Kasumi-1 (cell line): ENCODE measurements at regions not wholly inside any gene's neighbourhood (a gene's known extent, or its start where the extent isn't known, plus 50 kb on each side); places are given as distances from the start of the nearest gene placed in this dataset.
"Not testable (repeated sequence)": the region's sequence is repeated elsewhere in the genome, so short reads cannot be mapped to it uniquely, and the experiment has no call there.

ENCODE experiments used
- DNase-seq, 2 experiments: peaks; one replicate each; lab custom pipeline; 2025; lab: John Stamatoyannopoulos, UW

- no peak for DNase-seq
These were observed 119.7 kb downstream of the ACAA2 start for GRCh38 chr18:49693717-49694005.

DNA sequence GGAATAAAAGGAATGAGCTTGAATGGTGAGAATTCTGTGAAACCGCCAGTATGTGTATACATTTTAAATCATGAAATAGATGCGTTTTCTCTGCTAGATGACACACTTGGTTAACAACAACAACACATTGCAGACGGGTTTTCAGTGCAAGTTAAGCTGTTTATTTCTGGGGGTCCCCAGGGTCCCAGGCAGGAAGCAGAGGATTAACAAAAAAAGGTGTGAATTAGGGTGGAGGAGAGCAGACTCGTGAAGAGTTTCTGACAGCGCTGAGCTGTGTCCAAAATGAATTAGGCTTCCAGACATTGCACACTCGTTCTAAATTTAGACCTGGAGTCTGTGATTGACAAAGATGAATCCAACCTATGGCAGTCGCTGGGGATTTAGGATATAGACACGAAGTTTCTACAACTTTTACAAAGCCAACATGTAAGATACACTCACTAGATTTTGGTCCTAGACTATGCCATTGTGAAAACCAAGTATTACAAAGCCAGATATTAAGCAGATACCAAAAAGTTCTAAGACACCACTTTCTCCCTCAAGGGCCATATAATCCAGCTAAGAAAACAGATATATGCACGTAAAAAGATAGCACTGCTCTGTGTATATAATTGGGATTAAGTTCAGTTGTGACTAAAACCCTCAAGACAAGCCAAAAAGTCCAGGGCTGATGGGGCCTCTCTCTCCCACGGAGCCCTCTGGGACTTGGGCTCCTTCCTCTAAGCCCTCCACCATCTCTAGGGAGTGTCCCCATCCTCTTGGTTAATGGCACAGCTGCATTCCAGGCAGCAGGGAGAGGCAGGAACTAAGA, 120.2 kb downstream of the ACAA2 start:
- DNase-seq: no peak

DNA sequence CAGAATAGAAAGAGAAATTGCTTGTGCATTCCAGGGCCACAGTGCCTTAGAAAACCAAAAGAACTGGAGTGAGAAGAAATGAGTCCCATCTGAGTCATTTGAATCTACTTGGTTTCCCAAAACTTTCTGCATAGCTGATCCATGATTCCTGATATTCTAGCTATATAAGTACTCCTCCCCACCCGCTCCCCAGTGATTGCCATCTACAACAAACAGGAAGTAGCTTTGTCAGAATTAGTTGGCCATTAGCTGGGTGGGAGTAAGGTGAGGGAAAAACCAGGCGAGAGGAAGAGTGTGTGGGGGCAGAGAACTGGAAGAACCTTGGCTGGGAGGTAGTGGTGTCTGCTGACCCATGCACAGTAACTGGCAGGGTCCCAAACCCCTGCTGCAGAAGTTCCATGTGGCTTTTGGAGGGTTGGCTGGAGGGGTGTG, 122.1 kb downstream of the ACAA2 start:
- no peak for DNase-seq

- DNase-seq: no peak
These were observed 123.0 kb downstream of the ACAA2 start for GRCh38 chr18:49690312-49690711.

- no peak for DNase-seq
These were observed 123.5 kb downstream of the LIPG start for GRCh38 chr18:49685231-49685942.

DNA sequence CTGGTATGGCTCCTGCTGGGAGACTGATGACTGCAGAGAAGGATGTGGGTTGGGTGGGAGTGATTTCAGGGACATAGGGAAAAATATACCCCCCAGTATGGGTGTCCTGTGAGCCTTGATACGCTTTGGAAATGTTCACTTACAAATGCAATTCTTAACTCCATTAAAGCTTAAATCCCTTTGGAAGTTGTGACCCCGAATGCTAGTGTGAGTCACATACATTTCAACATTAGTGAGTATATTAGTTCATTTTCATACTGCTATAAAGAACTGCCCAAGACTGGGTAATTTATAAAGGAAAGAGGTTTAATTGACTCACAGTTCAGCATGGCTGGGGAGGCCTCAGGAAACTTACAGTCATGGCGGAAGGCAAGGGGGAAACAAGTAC, 120.9 kb downstream of the LIPG start:
- not testable (repeated sequence) for DNase-seq

DNA sequence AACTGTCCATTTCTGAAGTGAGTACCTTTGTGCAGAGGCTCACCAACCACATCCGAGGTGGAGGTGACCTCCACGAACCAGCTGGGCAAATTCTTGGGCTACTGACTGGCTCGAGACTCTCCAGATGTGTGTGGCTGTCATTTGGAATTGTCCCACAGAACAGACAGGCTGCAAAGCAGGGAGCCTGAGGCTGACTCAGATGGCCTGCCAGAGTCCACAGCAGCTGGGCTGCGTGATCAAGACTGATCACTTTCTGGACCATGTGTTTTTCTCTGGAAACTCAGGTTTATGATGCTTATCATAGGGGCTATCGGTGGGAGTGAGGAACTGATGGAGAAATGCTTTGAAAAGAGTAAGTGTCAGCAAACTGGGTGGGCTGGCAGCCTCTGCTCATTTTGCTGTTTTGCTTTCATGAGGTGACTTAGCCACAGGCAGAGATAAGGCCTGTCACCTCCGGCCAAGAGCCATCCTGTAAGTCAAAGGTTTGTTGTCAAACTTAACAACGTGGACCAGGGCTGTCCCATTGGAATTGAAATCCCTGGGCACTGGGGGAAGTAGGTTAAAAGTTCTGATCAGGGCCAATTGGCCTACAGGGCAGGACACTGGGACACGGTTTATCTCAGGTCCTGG, 120.4 kb downstream of the LIPG start:
- DNase-seq: no peak

- DNase-seq: no peak
These were observed 119.5 kb downstream of the LIPG start for GRCh38 chr18:49681387-49681786.

- no peak for DNase-seq
These were observed 116.6 kb downstream of the LIPG start for GRCh38 chr18:49678440-49678839.

DNA sequence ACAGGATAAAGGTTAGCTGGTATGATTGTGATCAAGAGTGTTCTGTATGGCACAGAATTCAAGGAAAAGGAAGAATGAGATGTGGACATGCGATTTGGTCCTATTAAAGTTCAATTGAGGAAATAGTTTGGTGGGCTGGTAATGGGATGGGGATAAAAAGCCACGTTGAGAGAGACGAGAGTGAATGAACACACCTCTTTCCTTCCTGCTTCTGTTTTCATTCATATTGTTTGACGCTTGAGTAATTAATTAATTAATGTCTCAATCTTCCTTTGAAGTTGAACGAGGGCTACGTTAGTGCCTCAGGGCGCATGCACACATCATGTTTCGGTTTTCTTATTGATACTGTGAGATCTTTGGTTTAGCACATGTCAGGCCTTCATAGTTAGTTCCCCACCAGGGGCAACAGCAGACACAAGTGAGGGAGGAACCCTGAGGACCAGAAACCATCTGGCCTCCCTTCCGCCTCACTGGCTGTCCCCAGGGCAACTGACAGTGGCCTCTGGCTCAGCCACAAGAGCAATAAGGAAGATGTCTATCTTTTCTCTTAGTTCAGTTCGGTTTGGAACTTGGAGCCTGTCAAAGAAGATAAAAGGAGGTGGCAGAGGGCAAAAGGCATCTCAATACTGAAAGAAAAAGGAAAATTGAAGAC, 116.0 kb downstream of the LIPG start:
- DNase-seq: no peak

DNA sequence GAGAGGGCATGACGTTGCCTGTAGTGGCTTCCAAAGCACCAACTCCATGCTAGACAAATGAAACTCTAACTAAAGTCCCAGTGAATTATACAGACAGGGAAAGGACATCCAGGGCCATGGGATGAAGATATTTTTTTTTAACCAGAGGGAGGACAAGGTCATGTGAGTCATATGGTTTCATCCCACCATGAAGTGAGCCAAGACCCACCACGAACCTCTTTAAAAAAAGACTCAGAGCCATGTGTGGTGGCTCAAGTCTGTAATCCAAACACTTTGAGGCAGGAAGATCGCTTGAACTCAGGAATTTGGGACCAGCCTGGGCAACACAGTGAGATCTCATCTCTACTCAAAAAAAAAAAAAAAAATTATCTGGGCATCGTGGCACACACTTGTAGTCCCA, 115.2 kb downstream of the LIPG start:
- no peak for DNase-seq

DNA sequence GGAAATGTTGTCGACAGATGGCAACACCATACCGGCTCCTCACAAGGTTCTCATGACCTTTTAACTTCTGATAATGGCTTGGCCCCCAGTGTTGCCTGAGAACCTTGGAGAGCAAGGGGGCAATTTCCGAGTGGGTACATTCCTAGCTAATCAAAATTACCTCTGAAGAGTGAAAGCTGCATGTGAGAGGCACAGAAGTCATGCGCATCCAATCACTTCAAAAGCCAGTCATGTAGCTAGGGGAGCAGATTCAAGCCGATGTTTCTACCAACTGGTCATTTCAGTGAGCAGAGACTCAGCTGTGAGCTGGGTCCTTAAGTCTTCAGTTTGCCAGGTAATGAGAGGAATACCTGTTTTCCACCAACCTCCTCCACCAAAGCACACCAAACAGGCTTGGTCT, 111.4 kb downstream of the LIPG start:
- no peak for DNase-seq

DNA sequence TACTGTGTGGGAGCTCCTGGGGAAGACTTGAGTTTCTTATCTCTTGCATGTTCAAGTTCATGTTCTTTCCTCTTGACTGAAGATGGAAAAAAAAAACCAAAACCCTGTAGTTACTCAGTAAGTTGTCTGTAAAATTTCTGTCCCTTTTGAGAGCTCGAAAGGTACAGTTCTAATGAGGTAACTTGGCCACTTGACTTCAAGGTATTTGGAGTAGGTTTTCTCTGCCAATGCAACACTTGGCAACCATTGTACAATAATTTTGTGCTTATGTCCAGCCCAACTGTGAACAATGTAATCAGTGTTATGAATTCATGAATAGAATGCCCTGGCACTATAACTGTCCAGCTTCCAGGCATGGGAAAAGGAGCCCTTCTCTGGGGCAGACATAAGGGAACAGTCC, 111.0 kb downstream of the LIPG start:
- DNase-seq: no peak

GRCh38 chr18:49669403-49669802, 107.5 kb downstream of the LIPG start:
- no peak for DNase-seq

DNA sequence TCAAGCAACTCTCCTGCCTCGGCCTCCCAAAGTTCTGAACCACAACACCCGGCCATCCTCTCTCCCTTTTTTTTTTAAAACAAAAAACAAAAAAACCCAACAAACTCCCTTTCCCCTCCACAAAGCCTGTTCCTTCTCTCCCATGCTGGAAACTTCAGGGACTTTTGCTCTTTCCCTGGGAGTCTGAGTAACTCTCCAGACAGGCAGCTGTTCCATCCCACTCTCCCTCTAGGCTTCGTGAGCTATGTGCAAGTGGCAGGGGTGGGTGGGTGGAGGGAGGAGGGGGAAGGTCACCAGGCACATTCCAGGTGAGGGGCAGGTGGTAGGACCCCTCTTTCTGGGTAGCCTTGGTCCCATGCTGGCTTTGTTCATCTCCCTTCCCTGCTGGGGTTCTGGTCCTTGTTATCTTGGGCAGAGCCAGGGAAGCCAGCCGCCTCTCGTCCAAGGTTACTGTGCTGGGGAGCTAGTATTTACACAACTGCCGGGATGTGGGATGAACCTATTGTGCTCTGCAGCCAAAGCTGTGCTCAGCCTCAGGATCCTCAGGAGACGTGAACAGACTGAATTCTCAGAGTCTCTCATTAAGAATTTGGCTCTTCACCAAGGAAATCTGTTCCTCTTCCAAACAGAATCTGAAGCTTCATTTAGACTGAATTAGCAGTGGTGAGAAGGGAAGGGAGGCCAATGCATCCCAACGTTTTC, 106.9 kb downstream of the LIPG start:
- DNase-seq: no peak

GRCh38 chr18:49667462-49667861, 105.6 kb downstream of the LIPG start:
- no peak for DNase-seq

GRCh38 chr18:49666045-49666775, 104.4 kb downstream of the LIPG start:
- DNase-seq: no peak

DNA sequence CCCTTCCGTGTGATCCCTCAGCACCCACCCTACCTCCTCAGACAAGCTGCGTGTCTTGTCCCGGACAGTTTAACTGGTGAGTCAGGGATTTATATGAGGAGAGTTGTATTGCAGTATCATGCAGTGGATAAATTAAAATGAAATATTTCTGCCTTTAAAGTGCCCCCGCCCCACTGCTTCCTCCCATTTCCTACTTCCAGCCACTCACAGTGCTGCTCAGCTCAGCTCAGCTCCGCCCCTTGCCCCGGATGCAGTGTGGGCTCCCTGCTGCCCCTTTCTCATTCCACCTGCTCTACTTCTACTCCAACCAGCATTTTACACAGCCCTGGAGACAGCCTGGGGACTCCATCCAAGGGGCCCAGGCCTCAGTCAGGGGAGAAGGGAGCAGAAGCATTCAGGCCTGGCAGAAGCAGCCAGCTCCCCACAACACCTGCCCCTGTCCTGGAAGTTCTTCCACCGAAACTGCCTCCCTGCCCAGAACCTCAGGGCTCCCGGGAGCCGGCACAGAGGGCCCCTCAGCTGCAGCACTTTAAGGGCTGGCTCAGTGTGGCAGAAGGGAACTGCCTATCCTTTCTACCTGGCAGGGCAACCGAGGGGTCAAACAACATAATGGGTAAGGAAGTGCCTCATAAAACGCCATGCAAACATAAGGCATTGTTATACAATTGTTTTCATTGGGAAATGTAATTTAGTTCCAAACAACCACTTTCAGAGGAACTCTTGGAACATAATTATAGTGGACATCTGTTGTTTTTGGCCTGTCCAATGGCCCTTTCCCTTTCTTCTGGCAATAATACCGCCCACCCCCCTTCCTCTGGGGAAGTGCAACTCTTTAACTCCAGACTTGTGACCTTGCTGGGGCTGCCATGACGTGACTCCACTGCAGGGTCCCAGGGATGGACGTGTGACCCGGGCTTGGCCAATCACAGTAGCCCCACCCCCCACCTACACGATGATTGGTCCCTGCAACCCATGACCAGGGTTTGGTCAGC, 102.3 kb downstream of the LIPG start:
- no peak for DNase-seq

DNA sequence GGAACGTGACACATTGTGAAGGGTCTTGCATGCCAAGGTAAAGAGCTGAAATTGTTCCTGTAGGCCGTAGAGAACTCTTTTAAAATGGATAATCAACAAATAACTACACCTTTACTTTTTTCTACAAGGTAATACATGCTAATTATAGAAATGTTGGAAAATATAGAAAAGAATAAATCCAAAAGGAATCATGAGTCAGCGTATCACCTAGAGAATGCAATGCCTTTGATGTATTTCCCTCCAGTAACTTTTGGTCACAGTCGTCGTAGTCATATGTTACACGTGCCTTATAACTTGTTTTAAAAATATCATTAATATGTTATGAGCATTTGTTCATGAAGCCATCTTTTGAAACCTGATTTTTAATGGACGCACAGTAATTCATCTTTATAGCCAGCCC, 100.6 kb downstream of the LIPG start:
- no peak for DNase-seq

DNA sequence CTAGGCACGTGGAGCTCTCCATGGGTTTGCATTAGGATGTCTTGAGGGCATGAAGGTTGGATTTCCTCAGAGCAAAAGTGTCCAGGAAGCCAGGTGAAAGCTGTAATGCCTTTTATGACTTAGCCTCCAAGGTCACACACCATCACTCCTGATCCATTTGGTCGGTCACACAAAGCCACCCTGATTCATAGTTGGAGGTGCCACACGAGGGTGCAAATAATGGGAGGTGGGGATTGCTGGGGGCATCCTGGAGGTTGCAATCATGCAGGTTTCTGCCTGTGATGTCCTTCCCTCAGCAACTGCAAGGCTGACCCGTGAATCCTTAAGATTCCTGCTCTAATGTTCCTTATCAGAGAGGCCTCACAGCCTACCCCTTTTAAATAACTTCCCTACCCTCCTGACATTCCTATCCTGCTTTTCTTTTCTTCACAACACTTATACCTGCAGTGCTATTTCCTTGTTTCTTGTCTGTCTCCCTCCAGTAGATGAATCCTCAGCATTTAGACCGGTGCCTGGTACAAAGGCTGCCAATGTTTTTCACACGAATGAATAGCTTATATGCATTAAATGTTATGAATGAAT, 97.1 kb downstream of the LIPG start:
- no peak for DNase-seq
